PFSK-1 (cell line): ENCODE measurements at regions not wholly inside any gene's neighbourhood (a gene's known extent, or its start where the extent isn't known, plus 50 kb on each side); places are given as distances from the start of the nearest gene placed in this dataset.

Experiments
- FOXP2 ChIP-seq: optimal IDR thresholded peaks from 2 replicates; pipeline ENCODE3; 2011; ENCODE audit warnings: borderline replicate concordance, control low read depth, inconsistent platforms; ENCODE audit not compliant: insufficient read depth; ENCODE audit errors: extremely low read length, extremely low read depth
- POLR2AphosphoS5 ChIP-seq: IDR thresholded peaks from 2 replicates; pipeline ENCODE4 v1.6.1; 2012; ENCODE audit warnings: low read depth, mild to moderate bottlenecking, control low read depth, low read length, moderate library complexity
- SIN3A ChIP-seq: IDR thresholded peaks from 2 replicates; pipeline ENCODE4 v1.6.1; 2012; ENCODE audit warnings: mild to moderate bottlenecking, low read length, moderate library complexity, borderline replicate concordance; ENCODE audit not compliant: insufficient read depth
- TAF1 ChIP-seq: IDR thresholded peaks from 2 replicates; pipeline ENCODE4 v1.6.1; 2012; ENCODE audit warnings: low read length, control low read depth, borderline replicate concordance; ENCODE audit not compliant: insufficient read depth
- TF ChIP-seq, protein P1 (sequence below), 2 experiments: IDR thresholded peaks; 2 replicates each; pipeline versions ENCODE4 v1.6.1 to v1.8.0; 2011 to 2012; ENCODE audit warnings: low read depth in 2 of 2, low read length in 2 of 2, control low read depth in 1 of 2, inconsistent platforms in 1 of 2, mild to moderate bottlenecking in 1 of 2, moderate library complexity in 1 of 2; ENCODE audit not compliant: insufficient read depth in 1 of 2

DNA sequence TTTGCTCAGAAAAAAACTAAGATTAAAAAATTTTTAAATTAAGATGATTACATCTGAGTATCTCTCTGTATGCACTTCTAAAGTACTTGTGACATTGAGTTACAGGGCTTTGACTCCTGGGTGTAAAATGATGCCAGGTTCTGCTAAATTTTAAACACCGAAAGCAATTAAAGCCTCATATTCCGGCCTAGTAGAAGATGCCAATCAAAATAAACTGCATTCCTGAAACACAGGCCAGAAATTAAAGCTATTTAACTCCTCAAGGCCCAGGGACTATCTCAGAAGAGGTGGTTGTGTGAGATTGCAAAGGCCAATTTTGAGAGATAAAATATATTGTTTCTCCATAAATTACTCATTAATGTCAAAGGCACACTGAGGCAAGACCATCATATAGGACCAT lies 388.3 kb downstream of the KIF20B start:
- TF ChIP-seq TAF1 (no peak), POLR2AphosphoS5 (no peak), FOXP2 (no peak), SIN3A (no peak)
- TF ChIP-seq, protein P1, sequence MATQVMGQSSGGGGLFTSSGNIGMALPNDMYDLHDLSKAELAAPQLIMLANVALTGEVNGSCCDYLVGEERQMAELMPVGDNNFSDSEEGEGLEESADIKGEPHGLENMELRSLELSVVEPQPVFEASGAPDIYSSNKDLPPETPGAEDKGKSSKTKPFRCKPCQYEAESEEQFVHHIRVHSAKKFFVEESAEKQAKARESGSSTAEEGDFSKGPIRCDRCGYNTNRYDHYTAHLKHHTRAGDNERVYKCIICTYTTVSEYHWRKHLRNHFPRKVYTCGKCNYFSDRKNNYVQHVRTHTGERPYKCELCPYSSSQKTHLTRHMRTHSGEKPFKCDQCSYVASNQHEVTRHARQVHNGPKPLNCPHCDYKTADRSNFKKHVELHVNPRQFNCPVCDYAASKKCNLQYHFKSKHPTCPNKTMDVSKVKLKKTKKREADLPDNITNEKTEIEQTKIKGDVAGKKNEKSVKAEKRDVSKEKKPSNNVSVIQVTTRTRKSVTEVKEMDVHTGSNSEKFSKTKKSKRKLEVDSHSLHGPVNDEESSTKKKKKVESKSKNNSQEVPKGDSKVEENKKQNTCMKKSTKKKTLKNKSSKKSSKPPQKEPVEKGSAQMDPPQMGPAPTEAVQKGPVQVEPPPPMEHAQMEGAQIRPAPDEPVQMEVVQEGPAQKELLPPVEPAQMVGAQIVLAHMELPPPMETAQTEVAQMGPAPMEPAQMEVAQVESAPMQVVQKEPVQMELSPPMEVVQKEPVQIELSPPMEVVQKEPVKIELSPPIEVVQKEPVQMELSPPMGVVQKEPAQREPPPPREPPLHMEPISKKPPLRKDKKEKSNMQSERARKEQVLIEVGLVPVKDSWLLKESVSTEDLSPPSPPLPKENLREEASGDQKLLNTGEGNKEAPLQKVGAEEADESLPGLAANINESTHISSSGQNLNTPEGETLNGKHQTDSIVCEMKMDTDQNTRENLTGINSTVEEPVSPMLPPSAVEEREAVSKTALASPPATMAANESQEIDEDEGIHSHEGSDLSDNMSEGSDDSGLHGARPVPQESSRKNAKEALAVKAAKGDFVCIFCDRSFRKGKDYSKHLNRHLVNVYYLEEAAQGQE (IDR thresholded peaks at IDR 0.05; ENCODE audit: insufficient read depth in 1 of 2, low read depth in 2 of 2, low read length in 2 of 2) = no peak

DNA sequence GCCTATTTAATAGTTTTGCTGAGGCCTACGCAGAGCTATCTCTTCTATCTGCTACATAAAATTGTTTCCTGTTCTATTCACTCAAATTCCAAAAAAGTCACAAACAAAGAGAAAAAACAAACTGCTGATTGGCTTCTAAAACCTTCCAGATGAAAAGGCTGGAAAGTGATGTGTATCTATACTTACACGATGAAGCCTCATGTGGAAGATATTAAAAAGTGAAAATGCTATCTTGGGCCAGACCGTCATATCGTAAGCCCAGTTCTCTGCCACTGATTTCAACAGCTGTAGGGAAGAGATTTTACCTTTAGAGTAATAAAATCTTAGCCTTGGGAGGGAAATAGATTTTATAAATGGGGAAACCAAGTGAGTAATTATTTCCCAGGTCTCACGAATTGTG lies 394.8 kb downstream of the KIF20B start:
- TF ChIP-seq TAF1 (no peak), POLR2AphosphoS5 (no peak), FOXP2 (no peak), SIN3A (no peak)
- TF ChIP-seq, protein P1 (IDR thresholded peaks at IDR 0.05; ENCODE audit: insufficient read depth in 1 of 2, low read depth in 2 of 2, low read length in 2 of 2) = no peak

DNA sequence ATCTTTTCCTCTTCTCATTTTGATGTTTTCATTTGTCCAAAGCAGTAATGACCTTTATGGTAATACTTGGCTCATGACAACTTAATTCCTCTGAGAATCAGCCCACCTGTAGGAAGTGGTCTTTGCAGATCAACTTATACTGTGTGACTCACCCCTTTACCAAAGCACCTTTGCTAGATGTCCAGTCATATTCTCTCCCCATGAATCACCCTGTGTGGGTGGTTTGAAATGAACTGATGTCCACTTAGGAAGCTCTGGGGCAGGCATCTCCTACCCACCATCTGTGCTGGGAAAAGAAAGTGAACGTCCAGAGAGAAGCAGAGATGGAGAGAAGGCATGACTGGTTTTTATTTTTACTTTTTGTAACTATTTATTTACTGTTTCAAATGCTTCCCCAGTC lies 410.3 kb downstream of the KIF20B start:
- TF ChIP-seq POLR2AphosphoS5 (no peak), TAF1 (no peak), SIN3A (no peak), FOXP2 (no peak)
- TF ChIP-seq, protein P1 (IDR thresholded peaks at IDR 0.05; ENCODE audit: insufficient read depth in 1 of 2, low read depth in 2 of 2, low read length in 2 of 2) = no peak

DNA sequence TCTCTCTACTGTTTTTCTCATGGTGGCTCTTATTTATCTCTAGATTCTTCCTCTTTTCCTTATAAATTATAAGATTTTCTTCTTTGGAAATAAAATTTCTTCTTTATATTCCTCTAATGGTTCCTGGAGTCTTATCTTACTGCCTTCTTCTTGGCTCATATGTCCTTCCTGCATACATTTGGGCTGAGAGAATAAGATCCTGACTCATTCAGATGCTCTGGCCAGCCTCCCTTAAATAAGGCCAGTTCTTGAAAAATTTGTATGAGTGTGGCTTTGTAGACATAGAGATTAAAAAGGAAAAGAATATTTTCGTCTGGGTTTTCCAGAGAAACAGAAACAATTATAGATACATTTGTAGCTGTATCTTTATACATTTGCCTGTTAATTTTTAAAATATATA lies 411.3 kb downstream of the KIF20B start:
- TF ChIP-seq SIN3A (no peak), FOXP2 (no peak), POLR2AphosphoS5 (no peak), TAF1 (no peak)
- TF ChIP-seq, protein P1 (IDR thresholded peaks at IDR 0.05; ENCODE audit: insufficient read depth in 1 of 2, low read depth in 2 of 2, low read length in 2 of 2) = no peak
